HT-29 (cell line): ENCODE measurements at regions not wholly inside any gene's neighbourhood (a gene's known extent, or its start where the extent isn't known, plus 50 kb on each side); places are given as distances from the start of the nearest gene placed in this dataset.

Experiments used
- DNase-seq: peaks from one replicate; pipeline ENCODE4 v3.0.0-alpha.2; 2015; ENCODE audit warnings: low spot score

DNA sequence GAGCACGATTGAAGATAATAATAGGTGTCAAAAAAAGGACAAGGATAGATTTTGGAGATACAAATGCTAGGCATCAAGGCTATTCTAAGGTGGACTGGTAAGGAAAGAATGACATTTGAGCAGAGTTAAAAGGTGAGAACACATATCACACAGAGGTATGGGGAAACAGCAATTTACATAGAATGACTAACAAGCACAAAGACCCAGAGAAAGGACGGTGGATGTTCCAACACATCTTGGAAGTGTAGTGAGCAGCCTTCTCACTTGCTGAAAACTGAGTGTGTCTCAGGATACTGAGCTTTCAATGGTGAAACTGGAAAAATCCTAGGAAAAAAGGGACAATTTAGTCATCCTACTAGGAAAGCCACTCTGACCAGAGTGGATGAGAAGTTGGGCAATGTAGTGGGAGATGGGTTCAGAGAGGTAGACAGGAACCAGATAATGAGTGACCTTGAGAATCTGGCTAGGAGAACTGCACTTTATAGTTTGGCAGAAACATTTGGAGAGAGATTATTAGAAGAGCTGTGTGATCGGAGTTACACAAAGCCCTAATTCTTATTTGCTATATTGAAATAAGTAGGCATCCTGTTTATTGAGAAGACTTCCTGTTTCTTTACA is 706.0 kb downstream of the KCNA4 start:
- DNase-seq: no peak

DNA sequence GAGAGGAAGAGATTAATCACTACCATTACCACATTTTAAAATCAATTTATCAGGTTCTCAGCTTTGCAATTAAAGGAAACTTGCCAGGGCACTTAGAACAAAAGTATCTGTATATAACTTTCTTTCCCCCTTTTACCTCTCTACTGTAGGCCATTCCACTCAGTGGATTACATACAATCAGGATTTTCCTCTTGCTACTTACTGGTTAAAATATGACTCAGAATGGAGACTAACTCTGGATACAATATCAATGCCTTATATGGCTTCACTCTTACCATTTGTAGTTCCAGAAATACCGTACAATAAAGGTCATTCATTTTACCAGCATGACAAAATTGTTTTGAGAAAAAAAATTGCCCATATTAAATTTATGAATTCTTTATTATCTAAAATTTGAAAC is 706.8 kb downstream of the KCNA4 start:
- no peak for DNase-seq

DNA sequence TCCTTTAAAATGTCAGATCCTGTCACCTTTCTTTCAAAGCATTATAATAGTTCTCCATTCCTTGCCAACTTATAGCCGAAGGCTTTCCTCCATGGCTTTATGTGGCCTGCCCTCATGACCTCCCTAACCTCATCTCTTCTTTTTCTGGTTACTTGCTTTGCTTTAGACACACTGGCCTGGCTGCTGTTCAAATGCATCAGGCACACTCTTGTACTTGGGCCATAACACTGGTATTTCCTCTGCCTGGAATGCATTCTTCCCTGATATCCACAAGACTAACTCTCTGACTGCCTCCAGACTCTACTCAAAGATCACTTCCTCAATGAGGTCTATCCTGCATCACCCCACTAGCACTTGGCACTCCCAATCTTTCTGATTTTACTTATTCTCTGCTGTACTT is 710.3 kb downstream of the KCNA4 start:
- no peak for DNase-seq

DNA sequence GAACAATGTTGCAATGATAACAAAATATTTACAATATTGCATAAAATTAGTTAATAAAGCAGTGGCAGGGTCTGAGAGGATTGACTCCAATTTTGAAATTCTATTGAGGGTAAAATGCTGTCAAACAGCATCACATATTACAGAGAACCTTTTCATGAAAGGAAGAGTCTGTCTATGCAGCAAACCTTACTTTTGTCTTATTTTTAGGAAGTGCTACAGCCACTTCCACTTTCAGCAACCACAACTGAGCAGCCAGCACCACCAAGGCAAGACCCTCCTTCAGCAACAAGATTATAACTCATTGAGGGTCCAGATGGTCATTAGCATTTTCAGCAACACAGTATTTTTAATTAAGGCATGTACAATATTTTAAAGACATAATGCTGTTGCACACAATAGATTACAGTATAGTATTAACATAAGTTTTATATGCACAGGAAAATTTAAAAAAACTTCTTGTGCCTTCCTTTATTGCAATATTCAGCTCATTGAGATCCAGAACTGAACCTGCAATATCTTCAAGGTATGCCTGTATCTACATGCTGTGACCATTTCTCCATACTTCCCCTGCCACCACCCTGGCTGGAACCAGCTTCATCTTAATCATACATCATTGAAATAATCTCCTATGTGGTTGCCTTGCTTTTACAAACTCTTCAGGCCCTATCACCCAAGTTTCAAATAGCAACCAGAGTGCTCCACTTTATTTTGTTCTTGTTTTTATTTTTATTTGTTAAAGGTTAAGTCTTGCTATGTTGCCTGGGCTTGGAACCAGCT is 711.2 kb downstream of the KCNA4 start:
- DNase-seq: no peak

DNA sequence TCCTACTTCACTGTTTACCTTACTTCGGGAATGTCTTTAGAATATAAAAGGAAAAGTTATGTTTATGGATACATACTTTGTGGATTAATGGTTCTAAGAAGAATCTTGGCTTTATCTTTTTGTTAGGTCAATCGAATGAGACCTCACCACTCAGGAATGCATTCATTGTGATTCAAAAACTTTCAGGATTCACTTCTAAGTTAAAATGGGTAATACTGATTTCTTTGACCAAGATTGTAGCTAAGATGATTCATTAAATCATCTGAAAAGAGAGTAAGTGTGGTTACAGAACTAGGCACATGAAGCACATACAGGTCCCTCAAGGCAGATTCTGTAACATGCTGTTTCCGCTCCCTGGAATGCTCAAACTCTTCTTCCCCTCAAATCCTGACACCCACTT is 716.4 kb downstream of the KCNA4 start:
- no peak for DNase-seq

DNA sequence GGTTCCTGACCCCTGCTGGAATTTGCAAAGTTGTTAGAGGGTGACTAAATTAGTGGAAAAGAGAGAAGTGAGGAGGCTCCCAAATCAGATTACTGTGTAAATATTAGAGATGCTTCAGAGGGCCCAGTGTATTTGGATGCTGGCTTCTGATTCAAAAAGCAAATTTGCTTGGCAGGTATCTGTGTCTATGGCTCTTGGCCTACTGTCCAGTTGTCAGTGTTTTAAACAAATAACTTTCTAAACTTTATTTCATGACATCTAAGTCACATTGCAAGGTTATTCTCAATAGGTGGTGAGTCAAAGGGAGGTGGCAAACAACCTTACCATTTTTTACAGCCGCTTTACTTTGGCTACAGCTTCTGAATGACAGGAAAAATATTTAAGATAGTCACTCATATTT is 720.1 kb downstream of the KCNA4 start:
- no peak for DNase-seq

DNA sequence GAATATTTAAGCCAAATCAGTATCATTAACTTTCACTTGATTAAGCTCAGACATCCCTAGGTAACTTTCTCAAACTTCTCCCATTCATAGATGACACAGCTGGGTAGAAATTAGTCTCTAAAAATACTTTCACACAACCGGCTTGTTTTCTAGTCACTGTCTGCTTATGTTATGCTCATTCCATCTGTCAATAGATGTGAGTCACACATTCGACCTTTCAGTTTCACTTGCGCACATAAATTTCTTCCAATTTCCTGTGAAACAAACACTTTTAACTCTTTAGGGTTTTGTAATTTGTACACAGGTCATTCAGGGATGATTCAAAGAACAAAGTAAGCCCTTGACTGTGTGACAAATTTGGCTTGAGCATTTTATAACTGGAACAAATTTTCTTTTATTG is 723.0 kb downstream of the KCNA4 start:
- peak; percentile 20 for DNase-seq

DNA sequence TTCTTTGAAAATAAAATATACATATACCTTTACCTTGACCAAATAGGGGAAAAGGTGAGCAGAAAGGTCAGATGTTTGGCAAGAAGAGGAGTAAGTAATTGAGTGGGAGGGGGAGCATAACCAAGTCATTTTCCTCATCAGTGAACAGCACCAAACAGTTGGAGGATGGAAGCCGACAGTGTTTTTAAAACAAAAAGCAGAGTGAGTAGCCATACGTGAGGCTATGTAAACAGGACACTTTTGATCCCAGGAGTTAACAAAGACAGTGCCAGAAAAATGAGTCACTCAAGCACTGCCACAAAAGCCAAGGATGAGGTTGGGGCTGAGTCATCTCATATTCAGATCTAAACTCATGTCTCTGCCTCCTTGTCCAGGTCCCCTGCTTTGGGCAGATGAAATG is 734.7 kb downstream of the KCNA4 start:
- peak; percentile 48 for DNase-seq

DNA sequence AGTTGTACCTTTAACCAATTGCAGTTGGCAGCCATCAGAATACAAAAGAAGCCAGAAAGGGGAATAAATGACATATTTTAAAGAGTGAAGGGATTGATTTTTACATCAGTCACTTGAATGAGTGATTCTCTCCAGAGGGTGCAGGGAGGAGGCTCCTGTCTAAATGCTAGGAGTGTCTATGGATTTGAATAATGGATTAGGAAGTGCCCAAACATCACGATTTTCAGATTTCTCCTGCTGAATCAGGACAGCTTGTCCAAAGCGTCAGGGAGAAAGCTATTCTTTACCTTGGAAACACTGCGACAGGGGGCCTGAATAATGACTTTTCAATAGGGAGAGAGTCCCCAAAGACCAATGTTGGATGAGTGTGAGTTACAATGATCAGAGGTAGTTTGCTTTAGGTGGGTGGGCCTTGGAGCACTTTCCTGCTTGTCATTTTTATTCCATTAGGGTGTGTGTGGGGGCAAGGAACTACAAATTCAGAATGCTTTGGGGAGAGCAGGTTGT is 735.5 kb downstream of the KCNA4 start:
- DNase-seq: no peak

DNA sequence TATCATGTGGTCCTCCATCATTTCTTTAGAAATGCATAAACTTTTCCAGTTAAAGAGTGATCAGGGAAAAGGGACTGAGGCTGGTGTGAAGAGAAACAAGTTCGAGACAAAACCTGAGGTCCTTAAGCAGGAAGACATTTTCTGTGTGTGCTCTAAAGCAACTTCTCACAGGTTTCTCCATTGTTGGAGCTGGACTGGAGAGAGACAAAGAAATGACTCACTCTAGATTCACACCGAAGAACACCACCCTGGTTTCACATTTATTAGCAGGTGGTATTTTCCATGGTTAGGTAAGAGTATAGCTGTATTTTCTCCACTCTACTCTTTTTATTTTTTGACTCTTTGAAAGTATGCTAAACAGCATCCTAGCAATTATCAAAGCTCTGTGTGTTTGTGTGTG is 736.4 kb downstream of the KCNA4 start:
- peak; percentile 61 for DNase-seq

DNA sequence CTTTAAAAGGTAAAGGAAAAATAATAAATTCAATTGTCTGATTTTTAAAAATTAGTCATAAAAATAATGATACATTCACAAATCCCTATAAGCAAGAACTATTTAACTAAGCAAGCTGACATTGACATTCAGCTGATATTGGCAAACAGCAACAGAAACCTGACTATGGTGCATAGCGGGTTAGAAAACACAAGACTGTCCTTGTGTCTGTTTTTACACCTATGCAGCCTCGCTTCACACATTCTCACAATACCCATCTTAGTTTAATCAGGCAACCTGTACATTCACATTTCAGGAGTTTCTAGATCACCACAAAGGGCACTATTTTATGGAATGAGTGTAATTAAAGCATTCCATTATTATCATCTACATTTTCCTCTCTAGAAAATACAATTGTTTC is 737.1 kb downstream of the KCNA4 start:
- no peak for DNase-seq

DNA sequence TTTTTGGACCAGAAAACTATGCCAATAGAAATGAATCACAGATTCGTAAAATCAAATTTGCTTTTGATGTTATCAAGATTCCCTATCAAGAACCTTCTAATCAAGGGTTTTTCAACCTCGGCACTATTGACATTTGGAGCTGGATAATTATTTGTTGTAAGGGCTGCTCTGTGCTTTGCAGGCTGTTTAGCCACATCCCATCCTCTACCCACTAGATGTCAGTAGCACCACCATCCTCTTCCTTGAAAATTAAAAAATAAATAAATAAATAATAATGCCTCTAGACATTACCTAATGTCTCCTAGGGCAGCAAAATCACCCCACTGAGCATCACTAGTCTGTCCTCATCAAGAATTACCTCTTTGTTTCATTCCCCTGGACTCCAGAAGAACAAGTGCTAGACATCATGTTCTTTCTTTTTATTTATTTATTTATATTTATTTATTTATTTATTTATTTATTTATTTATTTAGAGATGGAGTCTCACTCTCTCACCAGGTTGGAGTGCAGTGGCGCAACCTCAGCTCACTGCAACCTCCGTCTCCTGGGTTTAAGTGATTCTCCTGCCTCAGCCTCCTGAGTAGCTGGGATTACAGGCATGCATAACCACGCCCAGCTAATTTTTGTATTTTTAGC is 744.7 kb downstream of the KCNA4 start:
- DNase-seq: peak; percentile 61

DNA sequence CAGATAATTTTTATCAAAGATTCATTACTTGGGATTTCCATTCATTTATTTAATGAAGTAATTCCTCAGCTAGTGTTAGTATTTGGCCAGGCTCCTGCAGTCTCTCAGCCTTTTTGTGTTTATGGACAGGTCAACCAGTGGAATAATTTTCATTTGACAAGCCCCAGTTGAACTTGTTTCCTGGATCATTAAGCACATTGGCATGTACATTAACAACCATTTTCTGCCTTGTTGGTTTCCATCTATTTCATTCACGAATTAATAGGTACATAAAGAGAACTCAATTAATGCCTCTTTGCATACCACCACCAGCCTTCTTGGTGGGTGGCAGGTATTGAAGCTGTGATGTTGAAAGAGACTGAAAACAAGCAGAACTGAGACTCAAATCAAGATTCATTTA is 745.2 kb downstream of the KCNA4 start:
- DNase-seq: no peak

DNA sequence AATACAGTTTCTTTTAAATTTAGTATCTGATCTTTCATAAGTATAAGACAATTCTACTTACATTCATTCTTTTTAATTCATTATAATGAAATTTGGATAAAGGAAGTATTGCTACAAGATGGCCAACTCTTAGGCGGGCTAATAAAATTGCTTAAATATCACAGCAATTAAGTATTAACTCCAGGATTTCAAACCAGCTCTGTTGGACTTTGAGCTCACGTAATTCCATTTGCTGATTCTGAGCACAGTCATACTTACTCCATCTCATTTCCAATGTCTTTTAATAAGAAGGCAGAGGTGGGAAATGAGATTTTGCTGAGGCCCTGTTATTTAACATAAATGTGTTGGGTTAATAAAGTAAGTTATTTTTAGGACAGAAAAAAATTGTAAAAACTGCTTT is 748.1 kb downstream of the KCNA4 start:
- DNase-seq: peak; percentile 53

DNA sequence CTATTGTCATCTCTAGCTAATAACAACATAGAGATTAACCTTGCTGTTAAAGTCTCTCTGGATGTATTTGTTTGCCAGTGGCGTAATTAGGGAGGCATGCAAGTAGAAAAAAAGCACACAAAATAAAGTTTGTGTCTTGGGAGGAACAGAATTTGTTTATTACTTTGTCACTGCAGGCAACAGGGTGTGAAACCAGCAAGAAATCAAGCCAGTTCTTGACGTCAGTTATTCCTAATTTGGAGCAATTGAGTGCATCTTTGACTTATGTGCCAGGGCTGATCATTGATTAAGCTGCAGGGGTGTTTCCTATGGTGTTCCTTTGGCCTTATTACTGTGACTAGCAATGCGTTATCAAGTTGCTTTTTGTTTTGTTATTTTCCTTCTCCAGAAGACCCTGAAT is 751.0 kb downstream of the KCNA4 start:
- DNase-seq: no peak

DNA sequence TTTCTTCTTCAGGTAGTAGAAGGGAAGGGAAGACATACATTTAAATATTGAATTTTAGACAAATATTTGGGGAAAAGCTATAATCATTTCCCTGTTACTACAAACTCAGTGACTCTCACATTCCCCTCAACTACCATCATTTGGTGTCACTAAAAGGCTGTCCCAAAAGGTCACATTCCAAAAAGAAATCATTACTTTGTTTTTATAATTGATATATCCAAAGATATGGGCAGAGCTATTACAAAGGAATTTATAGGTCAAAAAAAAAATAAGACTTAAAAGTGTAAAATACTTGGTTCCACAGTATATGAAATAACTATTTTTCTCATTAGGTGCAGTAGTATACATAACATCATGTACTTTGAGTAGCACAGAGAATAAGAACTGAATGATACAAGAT is 751.4 kb downstream of the KCNA4 start:
- DNase-seq: no peak

DNA sequence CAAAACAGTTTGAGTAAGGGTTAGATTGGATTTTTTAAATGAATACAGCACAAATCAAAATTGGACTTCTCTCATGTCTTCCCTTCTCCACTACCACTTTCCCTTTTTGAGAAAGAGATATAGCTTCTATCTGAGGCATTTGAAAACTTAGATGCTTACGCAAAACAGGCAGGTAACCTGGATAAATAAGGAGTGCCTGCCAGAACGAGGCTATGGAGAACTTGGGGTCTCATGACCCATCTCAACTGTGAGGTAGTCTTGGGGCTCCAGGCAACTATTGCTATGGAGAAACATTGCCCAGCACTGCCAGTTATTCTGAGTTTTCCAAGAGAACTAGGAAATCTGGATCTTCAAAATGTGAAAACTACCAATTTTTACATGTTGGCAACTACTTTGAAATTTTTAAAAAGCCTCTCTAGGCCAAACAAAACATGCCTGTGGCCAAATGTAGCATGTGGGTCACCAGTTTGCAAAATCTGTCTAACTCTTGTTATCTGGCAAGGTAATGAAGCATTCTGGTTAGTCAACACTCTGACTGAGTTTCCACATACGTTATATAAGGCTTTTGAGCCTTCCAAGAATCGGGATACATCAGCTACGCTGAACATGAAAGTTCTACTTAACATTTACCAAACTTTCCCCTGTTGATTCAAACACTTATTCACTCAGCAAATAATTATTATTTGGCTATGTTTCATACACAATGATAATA is 752.7 kb downstream of the KCNA4 start:
- DNase-seq: no peak

DNA sequence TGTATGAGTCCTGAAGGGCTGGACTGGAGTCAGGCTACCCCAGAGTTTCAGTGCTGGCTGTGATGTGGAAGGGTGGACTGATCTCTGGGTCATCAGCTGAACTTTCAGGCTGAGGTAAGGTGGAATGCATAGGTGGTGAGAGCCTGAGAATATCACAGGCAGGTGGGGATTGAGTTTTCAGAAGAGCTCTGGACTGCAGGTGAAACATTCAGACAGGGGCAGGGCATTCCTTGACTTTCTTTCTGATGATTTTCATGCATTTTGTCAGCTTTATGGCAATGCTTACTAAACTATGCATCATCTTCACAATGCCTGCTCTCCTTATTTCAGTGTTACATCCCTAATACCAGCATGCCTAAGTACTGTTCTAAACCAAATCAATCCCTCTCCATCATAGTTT is 755.0 kb downstream of the KCNA4 start:
- no peak for DNase-seq

DNA sequence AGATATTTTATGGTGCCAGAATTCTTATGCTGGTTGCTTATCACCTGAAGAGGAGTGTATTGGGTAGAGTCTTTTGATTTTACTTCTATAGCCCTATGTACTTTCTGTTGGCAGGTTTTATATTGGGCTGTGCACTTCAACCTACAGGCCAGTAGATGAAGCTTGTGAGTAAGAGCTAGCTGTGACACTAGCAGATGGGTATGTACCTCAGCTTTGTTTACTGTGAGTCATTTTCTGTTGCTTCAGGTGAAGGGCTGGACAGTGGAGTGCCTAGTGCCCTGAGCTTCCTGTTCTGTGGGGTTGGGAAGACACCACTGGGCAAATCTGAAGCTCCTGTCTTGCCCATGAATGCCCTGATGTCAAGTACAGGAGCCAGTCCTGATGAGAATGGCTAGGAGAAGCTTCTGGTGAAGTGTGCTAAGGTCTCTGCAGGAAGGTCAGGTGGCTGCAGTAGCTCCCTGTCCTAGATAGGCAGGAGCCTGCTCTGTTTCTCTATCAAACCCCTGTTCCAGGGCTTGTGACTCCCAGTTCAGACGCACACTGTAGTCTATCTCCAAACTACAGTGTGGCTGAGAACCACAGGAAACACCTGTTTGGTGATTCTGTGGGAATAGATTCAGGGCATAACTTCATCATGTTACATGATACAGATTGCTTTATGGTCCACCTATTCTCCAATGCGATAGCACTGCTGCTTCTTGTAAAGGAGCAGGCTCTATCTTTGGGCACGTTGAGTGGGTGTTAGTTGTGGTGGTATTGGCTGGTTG is 755.7 kb downstream of the KCNA4 start:
- peak; percentile 80 for DNase-seq

DNA sequence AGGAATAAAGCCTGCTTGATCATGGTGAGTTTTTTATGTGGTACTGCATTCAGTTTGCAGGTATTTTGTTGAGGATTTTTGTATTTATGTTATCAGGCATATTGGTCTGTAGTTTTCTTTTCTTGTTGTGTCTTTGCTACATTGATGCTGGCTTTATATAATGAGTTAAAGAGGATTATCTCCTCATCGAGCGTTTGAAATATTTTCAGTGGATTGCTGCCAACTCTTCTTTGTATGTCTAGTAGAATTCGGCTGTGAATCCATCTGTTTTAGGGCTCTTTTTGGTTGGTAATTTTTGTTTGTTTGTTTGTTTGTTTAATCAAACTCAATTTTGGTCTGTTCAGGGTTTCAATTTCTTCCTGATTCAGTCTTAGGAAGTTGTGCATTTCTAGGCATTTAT is 758.4 kb downstream of the KCNA4 start:
- DNase-seq: no peak

DNA sequence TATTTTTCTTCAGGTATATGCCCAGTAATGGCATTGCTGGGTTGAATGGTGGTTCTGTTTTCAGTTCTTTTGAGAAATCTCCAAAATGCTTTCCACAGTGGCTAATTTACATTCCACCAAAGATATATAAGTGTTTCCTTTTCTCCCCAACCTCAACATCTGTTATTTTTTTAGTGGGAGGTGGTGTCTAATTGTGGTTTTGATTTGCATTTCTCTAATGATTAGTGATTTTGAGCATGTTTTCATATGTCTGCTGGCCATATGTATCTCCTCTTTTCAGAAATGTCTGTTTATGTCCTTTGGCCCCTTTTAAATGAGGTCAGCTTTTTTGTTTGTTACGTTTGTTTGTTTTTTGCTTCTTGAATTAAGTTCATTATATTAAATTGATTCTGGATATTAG is 760.2 kb downstream of the KCNA4 start:
- no peak for DNase-seq

DNA sequence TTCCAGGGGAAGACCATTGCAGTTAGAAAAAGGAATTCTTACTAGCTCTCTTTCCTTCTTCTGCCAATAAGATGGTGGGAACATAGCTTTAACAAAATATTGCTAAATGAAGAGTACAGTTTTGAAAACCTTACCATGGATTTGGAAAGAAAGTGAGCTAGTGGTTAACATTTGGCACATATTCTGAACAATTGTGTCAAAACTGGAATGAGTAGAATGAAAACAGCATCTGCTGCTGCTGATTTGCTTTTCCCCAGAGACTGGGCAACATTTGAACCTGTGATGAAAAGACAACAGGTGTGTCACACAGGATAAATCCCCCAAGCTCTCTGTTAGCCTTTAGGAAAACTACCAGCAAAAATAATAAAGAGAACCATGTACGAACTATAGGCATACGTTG is 761.4 kb downstream of the KCNA4 start:
- no peak for DNase-seq
